ENCODE measurements at regions not wholly inside any gene's neighbourhood (a gene's known extent, or its start where the extent isn't known, plus 50 kb on each side); places are given as distances from the start of the nearest gene placed in this dataset.

DNA sequence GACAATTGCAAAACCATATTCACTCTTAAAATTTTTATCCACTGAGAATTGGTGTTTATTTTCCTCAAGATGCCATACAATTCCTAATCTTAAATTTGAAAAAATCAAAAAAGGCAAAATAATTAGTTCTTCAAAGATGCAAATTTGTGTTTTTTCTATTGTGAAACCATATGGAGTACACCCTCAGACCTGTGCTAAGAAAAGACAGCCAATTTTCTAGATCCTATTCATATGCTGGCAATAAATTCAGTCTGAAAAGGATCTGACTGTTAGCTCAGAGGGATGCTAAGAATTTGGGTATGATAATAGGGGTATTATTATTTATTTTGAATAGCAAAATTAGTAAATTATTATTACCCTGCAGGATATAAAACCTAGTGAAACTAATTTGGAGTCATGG, 476.9 kb upstream of the SYT1 start:
- TF ChIP-seq POLR2AphosphoS5 (IDR thresholded peaks at IDR 0.05) (no peak), POLR2A (IDR thresholded peaks at IDR 0.05) (no peak)
- TF ChIP-seq, protein P1, sequence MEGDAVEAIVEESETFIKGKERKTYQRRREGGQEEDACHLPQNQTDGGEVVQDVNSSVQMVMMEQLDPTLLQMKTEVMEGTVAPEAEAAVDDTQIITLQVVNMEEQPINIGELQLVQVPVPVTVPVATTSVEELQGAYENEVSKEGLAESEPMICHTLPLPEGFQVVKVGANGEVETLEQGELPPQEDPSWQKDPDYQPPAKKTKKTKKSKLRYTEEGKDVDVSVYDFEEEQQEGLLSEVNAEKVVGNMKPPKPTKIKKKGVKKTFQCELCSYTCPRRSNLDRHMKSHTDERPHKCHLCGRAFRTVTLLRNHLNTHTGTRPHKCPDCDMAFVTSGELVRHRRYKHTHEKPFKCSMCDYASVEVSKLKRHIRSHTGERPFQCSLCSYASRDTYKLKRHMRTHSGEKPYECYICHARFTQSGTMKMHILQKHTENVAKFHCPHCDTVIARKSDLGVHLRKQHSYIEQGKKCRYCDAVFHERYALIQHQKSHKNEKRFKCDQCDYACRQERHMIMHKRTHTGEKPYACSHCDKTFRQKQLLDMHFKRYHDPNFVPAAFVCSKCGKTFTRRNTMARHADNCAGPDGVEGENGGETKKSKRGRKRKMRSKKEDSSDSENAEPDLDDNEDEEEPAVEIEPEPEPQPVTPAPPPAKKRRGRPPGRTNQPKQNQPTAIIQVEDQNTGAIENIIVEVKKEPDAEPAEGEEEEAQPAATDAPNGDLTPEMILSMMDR (IDR thresholded peaks at IDR 0.05) = no peak

Measured in transverse colon (tissue), 4 donors.